Keratinocyte (primary cell): ENCODE measurements at regions not wholly inside any gene's neighbourhood (a gene's known extent, or its start where the extent isn't known, plus 50 kb on each side); places are given as distances from the start of the nearest gene placed in this dataset.

Experiments
- DNase-seq: peaks from one replicate; pipeline ENCODE4 v3.0.0-alpha.2; 2011; ENCODE audit warnings: low read depth, missing footprints, low spot score
- FAIRE-seq: peaks from 2 replicates; lab custom pipeline; 2011; peaks lifted over from hg19 to GRCh38; lab: Jason Lieb, UNC
- H2AFZ ChIP-seq: 2 replicates; pipeline ENCODE4 v1.6.0; 2012; ENCODE audit warnings: low read length, control low read depth, inconsistent platforms; ENCODE audit not compliant: control insufficient read depth
- H3K27ac ChIP-seq: 2 replicates; pipeline ENCODE4 v1.5.1; 2011; ENCODE audit warnings: low read length; ENCODE audit not compliant: control insufficient read depth, insufficient read depth
- H3K27me3 ChIP-seq: 3 replicates; pipeline ENCODE4 v1.6.0; 2011; ENCODE audit warnings: low read length; ENCODE audit not compliant: control insufficient read depth, insufficient read depth; ENCODE audit errors: extremely low read depth
- H3K36me3 ChIP-seq, 2 experiments: 2 replicates in 1 of 2; 3 replicates in 1 of 2; pipeline ENCODE4 v1.5.1; 2011; ENCODE audit warnings: low read length in 2 of 2, mild to moderate bottlenecking in 1 of 2; ENCODE audit not compliant: control insufficient read depth in 2 of 2, insufficient read depth in 2 of 2; ENCODE audit errors: extremely low read depth in 1 of 2
- H3K4me1 ChIP-seq: 3 replicates; pipeline ENCODE4 v1.5.1; 2011; ENCODE audit warnings: low read length; ENCODE audit not compliant: control insufficient read depth, insufficient read depth; ENCODE audit errors: extremely low read depth
- H3K4me2 ChIP-seq: 3 replicates; pipeline ENCODE4 v1.6.0; 2011; ENCODE audit warnings: low read depth, low read length; ENCODE audit not compliant: control insufficient read depth, insufficient read depth; ENCODE audit errors: extremely low read depth
- H3K4me3 ChIP-seq, 3 experiments: fragments of 200-600 bp in 1 of 3; sonication (generic) in 1 of 3; 2 replicates in 2 of 3; 3 replicates in 1 of 3; pipeline ENCODE4 v1.5.1; 2011 to 2016; ENCODE audit warnings: low read length in 3 of 3, mild to moderate bottlenecking in 3 of 3, control low read depth in 2 of 3, inconsistent platforms in 1 of 3, low read depth in 1 of 3, mixed read lengths in 1 of 3, mixed run types in 1 of 3, moderate library complexity in 1 of 3; ENCODE audit not compliant: control insufficient read depth in 2 of 3, insufficient read depth in 2 of 3; ENCODE audit errors: extremely low read depth in 1 of 3
- H3K79me2 ChIP-seq: 2 replicates; pipeline ENCODE4 v1.6.0; 2012; ENCODE audit warnings: low read length; ENCODE audit not compliant: control insufficient read depth, insufficient read depth
- H3K9ac ChIP-seq: 3 replicates; pipeline ENCODE4 v1.6.0; 2011; ENCODE audit warnings: low read length; ENCODE audit not compliant: control insufficient read depth, insufficient read depth; ENCODE audit errors: extremely low read depth
- H3K9me1 ChIP-seq: 3 replicates; pipeline ENCODE4 v1.6.0; 2011; ENCODE audit warnings: low read length; ENCODE audit not compliant: control insufficient read depth, insufficient read depth; ENCODE audit errors: extremely low read depth
- H3K9me3 ChIP-seq: 2 replicates; pipeline ENCODE4 v1.5.1; 2012; ENCODE audit warnings: low read depth, low read length; ENCODE audit not compliant: control insufficient read depth
- H4K20me1 ChIP-seq: 3 replicates; pipeline ENCODE4 v1.6.0; 2011; ENCODE audit warnings: low read length; ENCODE audit not compliant: control insufficient read depth, insufficient read depth; ENCODE audit errors: extremely low read depth
- CTCF ChIP-seq, 3 experiments: IDR thresholded peaks in 1 of 3; conservative IDR thresholded peaks in 1 of 3; optimal IDR thresholded peaks in 1 of 3; 2 replicates in 2 of 3; 3 replicates in 1 of 3; pipeline versions ENCODE3 to v1.5.1; 2011; ENCODE audit warnings: low read length in 3 of 3, mild to moderate bottlenecking in 3 of 3, moderate library complexity in 2 of 3, control low read depth in 1 of 3, inconsistent platforms in 1 of 3; ENCODE audit not compliant: insufficient read depth in 2 of 3; ENCODE audit errors: extremely low read depth in 1 of 3
- EZH2 ChIP-seq: IDR thresholded peaks from one replicate; pipeline ENCODE4 v1.6.1; 2012; ENCODE audit warnings: inconsistent platforms, mild to moderate bottlenecking, low read length, moderate library complexity
- dilution Hi-C: fragments of 300-500 bp; cut with MboI; formaldehyde crosslinking; loops from one replicate; pipeline ENCODE4 v1.7.0; 2020; ENCODE audit warnings: low sequenced_read_pairs; ENCODE audit not compliant: extremely low pct_ligation_motif_present

- Histone ChIP-seq H3K36me3 (no peaks in the 10 kb centered on the region), H3K9me1 (no peaks in the 10 kb centered on the region)
- FAIRE-seq = no peak
Observed at GRCh38 chr4:115883847-115884246, 770.4 kb upstream of the NDST4 start.

DNA sequence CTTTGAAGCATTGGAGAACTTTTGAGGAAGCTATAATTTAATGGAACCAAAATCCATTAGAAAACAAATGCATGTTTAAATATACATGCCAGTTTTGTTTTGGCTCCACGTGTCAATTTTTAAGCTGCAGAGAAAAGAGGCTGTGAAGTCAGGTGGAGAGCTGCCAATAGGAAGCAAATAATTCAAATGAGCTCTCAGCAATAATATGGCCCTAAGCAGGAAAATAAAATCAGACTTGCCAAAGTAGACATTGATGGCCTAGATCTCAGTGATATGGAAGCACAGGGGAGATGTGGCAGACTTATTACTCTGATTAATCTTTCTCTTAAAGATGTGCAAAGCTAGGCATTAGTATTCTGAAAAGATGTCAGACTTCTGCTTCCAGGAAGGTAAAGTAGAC, 769.8 kb upstream of the NDST4 start:
- no peak overlapping the region for H3K4me3 ChIP-seq
- no peaks in the 10 kb centered on the region for H3K36me3 ChIP-seq
- H3K9me1 ChIP-seq = no peaks in the 10 kb centered on the region
- no peaks in the 10 kb centered on the region for H3K9me3 ChIP-seq
- dilution Hi-C loops = no loop called here
- no peaks in the 10 kb centered on the region for H3K4me1 ChIP-seq
- H2AFZ ChIP-seq = no peak overlapping the region
- FAIRE-seq (no peak), DNase-seq (no peak)
- no peak overlapping the region for H3K9ac ChIP-seq
- H3K27ac ChIP-seq = no peak overlapping the region
- H3K4me2 ChIP-seq = no peak overlapping the region
- TF ChIP-seq CTCF (optimal IDR thresholded peaks at IDR 0.05 in 1 of 3, IDR thresholded peaks at IDR 0.05 in 1 of 3, conservative IDR thresholded peaks at IDR 0.05 in 1 of 3; ENCODE audit: extremely low read depth in 1 of 3, insufficient read depth in 2 of 3, low read length in 3 of 3) (no peak), EZH2 (no peak)
- H3K27me3 ChIP-seq = no peaks in the 10 kb centered on the region
- no peaks in the 10 kb centered on the region for H3K79me2 ChIP-seq
- H4K20me1 ChIP-seq = no peaks in the 10 kb centered on the region

More at GRCh38 chr4:115883847-115884246, 770.4 kb upstream of the NDST4 start:
- Histone ChIP-seq H3K4me1 (no peaks in the 10 kb centered on the region), H2AFZ (no peak overlapping the region), H3K9me3 (no peaks in the 10 kb centered on the region), H3K9ac (no peak overlapping the region), H3K27me3 (no peaks in the 10 kb centered on the region), H4K20me1 (no peaks in the 10 kb centered on the region), H3K27ac (no peak overlapping the region), H3K79me2 (no peaks in the 10 kb centered on the region), H3K4me2 (no peak overlapping the region), H3K4me3 (no peak overlapping the region)
- no peak for DNase-seq
- dilution Hi-C loops = no loop called here
- no peak for TF ChIP-seq EZH2
- no peak for TF ChIP-seq CTCF (optimal IDR thresholded peaks at IDR 0.05 in 1 of 3, IDR thresholded peaks at IDR 0.05 in 1 of 3, conservative IDR thresholded peaks at IDR 0.05 in 1 of 3; ENCODE audit: extremely low read depth in 1 of 3, insufficient read depth in 2 of 3, low read length in 3 of 3)
